CD4-positive, alpha-beta T cell treated with Interleukin-6 for 4 hours (primary cell): ENCODE measurements at regions not wholly inside any gene's neighbourhood (a gene's known extent, or its start where the extent isn't known, plus 50 kb on each side); places are given as distances from the start of the nearest gene placed in this dataset.

ENCODE experiments used
- DNase-seq: peaks from one replicate; pipeline ENCODE4 v3.0.0-alpha.2; 2020; ENCODE audit warnings: mixed read lengths

- no peak for DNase-seq
Observed at GRCh38 chr2:126436411-126436810, 219.5 kb upstream of the GYPC start.

DNA sequence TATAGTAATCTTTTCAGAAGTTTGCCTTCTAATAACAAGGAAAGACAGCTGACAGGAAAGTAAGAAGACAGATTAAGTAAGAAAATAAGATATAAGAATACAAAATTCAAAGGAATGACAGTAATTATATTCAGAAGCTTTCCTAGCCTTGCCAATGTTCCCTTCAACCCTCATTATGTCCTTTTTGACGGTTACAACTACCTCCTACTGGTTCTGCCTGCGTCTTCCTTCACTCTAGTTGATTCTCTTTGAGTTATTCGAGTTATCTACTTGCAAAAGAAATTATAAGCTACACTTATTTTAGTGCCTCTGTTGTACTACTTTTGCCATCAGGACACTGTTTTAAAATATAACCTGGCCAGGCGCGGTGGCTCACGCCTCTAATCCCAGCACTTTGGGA is 218.9 kb upstream of the GYPC start:
- DNase-seq: no peak

GRCh38 chr2:126444512-126444911 is 211.4 kb upstream of the GYPC start:
- DNase-seq: no peak

DNA sequence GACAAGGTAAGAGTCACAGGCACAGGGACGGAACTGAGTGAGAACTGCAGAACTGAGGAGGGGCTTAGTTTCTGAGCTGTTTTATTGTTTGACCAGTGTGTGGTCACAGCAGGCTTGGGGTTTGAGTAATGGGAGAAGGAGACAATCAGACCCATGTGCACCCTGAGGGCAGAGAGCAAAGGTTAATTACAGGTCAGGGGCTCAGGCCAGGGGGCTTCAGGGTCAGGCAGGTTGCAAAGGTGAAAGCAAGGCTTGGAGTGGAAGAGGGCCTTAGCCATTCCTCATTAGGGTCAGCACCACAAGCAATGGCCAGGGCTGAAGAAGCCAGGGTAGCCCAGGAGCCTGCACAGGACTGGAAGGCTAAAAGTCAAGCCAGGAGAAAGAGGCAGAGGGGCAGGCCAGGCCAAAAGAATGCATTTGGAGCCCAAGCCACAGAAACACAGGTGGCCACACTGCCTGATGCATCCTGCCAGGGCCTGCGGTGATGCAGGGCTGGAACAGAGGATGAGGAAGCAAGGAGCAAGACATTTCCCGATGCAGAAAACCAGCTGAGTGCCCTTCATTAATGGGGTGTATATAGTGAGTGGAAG is 209.8 kb upstream of the GYPC start:
- no peak for DNase-seq

DNA sequence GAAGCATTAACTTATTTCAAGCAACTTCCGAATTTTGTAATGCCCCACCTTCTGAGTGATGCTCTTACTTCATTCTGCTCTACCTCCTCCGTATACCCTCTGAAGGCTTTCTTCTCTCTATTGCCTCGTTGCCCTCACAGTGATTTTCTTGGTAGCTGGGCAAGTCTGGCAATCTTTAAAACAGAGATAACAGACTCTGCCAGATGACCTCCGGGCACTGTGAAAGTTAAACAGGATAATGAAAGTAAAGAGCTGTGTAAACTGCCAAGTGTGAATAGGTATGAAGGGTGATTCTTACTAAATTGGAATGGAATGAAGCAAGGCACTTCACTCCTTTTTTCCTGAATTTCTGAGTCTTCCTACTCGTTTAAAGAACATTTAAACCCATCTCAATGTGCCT is 207.3 kb upstream of the GYPC start:
- DNase-seq: no peak

- DNase-seq: no peak
Observed at GRCh38 chr2:126449677-126450076, 206.3 kb upstream of the GYPC start.

DNA sequence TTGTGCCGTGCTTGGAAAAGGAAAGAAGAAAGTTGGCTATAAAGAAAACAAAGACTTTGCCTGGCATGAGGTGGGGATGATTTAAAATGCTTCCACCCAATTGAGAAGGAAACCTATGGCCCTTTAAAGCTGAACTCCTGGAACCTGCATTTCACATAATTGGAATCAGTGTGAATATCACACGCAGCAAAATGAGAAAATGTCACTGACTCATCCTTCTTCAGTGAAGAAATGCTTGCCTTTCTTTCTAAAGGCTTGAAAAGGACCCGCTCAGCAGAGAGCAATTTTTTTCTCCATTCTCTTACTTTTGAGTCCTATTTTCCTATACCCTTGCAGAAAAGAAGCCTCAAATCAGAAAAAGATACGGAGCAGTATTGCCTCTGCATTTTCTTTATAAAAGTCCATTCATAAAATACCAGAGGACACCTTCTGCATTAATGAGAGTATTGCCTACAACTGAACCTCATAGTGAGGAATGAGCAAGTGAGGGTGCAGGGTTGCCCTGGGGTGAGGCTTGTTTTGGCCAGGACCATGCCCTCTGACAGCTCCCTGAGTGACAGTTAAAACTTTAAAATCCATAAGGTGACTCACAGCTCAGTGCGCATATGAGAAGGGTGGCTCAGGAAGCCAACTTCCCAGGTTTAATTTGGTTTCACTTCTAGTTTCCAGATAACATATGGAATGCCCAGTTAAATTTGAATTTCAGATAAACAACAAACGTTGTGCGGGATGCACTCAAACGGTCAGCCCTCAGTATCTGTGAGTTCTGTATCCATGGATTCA is 191.9 kb upstream of the GYPC start:
- no peak for DNase-seq

DNA sequence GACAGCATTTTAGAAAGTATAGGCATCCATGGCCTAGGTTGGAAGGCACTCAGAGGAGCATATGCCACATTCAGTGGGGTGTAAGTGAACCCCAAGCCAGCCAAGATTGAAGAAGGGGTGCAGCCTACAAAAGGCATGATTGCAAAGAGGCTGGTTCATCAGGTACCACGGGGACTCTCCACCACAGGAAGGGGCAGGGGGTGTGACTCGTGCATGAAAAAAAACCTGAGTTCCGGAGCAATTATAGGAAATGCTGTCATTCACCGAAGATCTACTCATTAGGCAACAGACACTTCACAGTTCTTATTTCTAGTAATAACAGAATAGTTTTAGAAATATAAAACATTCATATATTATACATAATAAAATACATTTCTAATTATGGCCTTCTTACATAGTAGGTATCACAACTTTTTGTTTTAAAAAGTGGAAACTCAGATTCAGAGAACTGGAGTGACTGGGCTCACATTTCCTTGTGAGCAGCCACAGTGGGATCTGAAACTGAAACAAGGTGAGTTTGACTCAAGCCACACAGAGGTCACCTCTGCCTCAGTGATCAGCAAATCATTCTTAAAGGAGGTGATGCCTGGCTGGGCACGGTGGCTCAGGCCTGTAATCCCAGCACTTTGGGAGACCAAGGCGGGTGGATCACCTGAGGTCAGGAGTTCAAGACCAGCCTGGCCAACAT is 188.4 kb upstream of the GYPC start:
- no peak for DNase-seq

DNA sequence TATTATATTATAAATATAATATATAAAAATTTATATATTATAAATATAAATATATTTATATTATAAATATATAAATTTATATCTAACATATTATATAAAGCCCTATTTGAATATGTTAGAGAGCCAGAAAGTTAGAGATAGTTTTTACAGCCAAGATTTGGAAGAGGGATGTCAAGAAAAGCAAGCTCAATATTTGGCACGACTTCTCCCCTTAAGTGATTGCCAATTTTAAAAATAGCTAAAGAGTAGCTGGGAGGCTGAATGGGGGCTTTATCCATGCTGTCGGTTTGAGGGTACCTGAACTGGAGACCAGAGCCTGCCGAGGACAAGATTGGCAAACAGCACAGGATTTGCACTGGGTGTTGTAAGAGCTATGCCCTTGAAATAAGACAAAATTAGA is 180.9 kb upstream of the GYPC start:
- no peak for DNase-seq

DNA sequence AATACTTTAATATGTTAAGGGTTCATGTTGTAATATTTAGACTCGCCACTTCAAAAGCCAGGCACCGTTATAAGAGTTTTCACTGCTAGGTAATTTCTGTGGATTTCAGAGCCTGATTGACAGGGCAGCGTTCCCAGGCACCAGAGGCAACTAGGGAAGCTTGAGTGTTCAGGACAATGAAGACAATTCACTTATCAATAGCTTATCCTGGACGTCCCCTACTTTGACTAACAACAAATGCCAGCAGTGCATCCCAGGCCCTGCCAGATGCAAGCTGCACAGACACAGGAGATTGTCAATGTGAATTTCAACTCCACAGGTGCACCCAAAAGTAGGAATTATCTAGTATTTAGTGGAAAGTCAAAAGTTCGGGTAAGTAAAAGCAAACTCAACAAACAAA is 179.3 kb upstream of the GYPC start:
- DNase-seq: no peak

DNA sequence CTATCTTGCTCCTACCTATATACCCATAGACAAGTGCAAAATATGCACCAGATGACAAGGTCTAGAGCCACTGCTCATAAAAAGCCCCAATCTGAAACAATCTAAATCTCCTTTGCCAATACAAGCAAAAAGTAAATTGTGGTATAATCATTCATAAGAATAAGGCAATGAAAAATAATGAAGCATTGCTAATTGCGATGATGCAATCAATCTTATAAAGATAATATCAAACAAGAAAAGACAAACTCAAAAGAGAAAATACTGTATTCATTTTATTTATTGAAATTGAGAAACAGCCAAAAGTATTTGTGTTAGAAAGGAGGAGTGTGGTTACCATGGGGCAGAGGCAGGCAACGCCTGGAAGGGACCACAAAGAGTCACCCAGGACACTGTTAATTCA is 175.9 kb upstream of the GYPC start:
- no peak for DNase-seq

DNA sequence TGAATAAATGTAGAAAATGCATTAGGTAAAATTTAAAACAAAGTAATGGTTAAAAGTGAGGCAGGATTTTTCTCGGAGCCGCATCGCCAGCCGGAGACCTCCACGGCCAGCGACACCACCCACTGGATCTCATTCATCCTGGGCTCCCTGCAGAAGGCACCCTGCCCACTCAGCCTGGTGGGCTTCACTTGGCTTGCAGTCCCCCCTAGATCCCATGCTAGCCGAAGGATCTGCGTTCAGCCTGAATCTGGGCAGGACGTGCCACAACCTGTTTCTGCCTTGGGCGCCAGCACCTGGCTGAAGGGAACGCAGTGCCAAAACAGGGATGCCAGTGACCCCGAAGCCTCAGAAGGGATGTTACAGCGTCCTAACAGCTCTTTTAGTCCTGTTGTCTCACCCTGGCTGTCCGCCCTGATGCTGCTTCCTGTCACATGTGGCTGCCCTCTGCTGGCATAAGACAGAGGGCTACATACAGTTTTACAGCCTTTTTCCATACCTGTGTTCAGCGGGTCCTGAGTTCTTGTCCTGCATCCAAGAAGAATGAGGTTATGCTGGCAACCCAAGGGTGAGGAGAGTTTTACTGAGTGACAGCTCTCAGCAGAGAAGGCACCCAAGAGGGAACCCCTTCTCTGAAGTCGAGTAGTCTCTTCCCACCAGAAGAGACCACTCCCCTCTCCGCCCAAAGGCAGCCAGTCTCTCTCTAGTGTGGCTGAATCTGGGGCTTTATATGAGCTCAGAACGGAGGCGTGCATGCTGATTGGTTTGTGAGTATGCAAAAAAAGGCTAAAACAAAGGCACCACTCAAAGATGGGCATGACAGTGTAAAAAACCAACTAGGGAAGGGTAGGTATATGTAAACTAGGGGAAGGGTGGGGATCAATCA is 173.1 kb upstream of the GYPC start:
- DNase-seq: no peak

GRCh38 chr2:126494593-126494992 is 161.4 kb upstream of the GYPC start:
- DNase-seq: no peak

DNA sequence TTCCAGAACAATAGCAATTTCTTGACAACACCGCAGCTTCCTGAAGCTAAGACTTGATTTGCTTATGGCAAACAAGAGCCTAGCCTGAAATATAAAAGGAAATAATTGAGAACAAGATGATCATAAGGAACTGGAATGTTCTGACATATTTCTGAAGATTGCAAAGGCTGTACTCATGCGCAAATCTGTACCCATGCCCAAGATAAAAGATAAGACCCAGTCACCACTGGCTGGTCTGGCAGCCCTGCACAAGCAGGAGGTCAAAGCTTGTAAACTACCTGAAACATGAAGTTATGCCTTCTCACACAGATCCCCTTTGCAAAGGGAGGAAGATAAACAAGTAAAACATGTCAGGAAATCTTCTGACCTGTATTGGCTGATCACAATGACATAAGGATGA is 160.8 kb upstream of the GYPC start:
- DNase-seq: no peak

GRCh38 chr2:126496493-126496892 is 159.5 kb upstream of the GYPC start:
- DNase-seq: no peak

GRCh38 chr2:126503476-126503875 is 152.5 kb upstream of the GYPC start:
- DNase-seq: no peak

DNA sequence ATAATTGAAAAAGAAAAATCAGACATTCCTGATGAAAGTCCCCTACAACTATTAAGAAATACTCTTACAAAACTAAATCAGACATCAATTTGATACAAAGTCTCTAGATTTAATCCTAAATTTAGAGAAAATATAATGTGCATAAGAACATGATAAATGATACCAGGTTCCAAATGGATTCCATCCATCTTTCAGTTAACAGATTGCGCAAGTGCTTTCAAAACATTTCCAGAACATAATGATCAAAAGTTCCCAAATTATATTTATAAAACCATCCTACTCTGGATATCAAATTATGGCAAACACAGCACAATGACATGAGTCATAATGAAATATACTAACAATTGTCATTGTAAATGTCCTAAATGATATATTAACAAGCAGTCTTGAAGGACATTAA is 151.0 kb upstream of the GYPC start:
- DNase-seq: no peak

- DNase-seq: no peak
Observed at GRCh38 chr2:126506786-126507185, 149.2 kb upstream of the GYPC start.

DNA sequence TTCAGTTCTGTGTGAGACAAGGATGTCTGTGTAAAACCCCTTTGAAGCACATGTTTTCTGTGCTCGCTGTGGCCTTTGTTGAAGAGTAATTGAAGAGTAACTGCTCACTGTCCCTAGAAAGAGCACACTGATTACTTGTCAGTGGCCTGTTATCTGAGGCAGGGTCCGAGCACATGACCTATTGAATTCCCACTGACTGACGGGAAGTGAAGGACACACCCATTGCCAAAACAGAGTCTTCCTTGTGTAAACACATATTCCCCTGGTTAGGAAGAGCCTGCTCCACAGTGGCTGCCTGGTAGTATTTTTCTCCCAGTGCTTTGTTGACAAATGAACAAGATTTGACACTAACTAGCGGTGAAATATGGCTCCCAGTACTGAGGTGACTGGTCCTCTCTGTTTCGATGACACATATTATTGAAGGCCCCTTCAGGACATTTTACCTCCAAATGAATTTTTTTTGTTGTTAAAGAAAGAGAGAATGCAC is 148.5 kb upstream of the GYPC start:
- no peak for DNase-seq

DNA sequence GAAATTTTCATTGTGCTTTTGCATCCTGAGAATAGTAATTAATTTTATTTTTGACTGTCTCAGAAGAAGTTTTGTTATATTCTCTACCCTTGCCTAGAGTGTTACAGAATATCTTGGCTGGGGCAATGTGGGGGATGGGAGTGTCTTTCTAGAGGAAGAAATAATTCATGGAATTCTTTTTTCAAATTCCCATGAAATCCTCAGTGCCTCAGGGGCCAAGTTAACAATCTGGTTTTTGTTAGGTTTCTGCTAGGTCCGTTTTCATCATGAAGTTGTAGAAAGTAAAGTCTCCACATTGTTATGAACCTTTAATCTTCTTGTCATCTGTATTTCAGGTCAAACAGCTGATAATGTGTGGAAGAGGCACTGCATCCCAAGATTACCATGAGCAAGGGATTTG is 145.6 kb upstream of the GYPC start:
- DNase-seq: no peak

GRCh38 chr2:126510960-126511359 is 145.0 kb upstream of the GYPC start:
- no peak for DNase-seq

DNA sequence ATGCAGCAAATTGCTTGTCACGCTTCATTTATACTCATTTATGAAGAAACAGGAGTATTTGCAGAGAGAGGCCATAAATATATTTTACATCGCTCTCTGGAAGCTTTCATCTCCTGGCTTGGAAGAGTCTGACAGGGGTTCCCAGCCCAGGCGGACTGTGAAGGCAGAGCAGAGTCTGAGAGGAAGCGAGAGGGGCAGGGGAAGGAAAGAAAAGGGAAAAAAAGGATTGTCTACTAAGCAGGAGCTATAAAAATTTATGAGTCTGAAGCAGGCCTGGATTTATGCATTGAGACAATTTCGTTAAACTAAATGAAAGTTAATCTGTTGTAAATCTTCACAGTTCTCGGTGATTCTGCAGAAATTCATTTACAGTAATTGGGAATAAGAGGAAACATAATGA is 143.9 kb upstream of the GYPC start:
- no peak for DNase-seq

DNA sequence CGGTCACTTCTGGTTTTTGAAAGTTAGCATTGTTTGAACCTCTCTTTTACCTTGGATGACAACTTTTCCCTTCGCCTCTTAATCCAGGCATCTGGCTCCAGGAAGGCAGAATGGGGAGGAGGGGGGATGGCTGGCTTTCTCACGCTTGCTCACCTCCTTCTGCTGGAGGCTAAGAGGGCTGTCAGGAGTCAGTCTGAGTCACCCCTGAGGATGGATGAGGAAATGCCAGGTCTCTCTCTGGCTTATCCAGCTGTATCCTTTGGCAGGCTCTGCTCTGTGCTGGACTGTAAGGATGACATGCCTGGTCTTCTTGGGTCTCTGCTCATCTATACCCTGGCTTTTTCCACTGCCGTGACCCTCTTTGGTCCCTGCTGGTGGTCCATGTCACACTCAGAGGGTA is 142.9 kb upstream of the GYPC start:
- DNase-seq: no peak
